GM19397 (cell line): ENCODE measurements at regions not wholly inside any gene's neighbourhood (a gene's known extent, or its start where the extent isn't known, plus 50 kb on each side); places are given as distances from the start of the nearest gene placed in this dataset.
"Not testable (repeated sequence)": the region's sequence is repeated elsewhere in the genome, so short reads cannot be mapped to it uniquely, and the experiment has no call there.

Experiments
- ATAC-seq: cut with Tn5 transposase; IDR thresholded peaks from one replicate; pipeline ENCODE4 v1.9.1; 2021; ENCODE audit warnings: mild to moderate bottlenecking, moderate library complexity; ENCODE audit not compliant: unreplicated experiment

- ATAC-seq, result no peak
These were observed 1816.2 kb upstream of the FLRT2 start for GRCh38 chr14:83713732-83714131.

- no peak for ATAC-seq
These were observed 1815.8 kb upstream of the FLRT2 start for GRCh38 chr14:83714151-83714550.

- not testable (repeated sequence) for ATAC-seq
These were observed 1810.5 kb upstream of the FLRT2 start for GRCh38 chr14:83719435-83719834.

GRCh38 chr14:83733670-83734069, 1796.3 kb upstream of the FLRT2 start:
- no peak for ATAC-seq

DNA sequence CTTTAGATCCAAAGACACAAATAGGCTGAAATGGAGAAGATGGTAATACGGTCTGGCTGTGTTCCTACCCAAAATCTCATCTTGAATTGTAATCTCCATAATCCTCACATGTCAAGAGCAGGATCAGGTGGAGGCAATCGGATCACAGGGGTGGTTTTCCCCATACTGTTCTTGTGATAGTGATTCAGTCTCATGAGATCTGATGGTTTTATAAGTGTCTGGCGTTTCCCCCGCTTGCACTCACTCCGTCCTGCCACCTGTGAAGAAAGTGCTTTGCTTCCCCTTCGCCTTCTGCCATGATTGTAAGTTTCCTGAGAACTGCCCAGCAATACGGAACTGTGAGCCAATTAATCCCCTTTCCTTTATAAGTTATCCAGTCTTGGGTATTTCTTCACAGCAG, 1795.5 kb upstream of the FLRT2 start:
- no peak for ATAC-seq

DNA sequence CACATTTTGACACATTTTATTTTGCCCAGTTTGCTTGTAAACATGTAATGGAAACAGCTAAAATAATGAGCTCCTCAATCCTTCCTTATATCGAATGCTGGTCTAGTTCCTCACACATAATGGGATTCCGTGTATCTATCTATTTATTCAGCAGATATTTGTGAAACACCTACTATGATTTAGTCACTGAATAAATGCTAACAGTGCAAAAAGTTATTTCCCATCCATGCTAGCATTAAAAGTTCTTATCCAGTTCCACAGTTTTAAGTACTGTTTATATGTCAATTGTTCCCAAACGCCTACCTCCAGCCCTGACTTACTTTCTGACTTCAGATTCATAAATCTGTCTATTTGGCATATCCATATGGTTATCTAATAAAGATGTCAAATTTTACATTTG, 1788.7 kb upstream of the FLRT2 start:
- ATAC-seq, result no peak

- ATAC-seq, result no peak
These were observed 1785.7 kb upstream of the FLRT2 start for GRCh38 chr14:83744224-83744623.

DNA sequence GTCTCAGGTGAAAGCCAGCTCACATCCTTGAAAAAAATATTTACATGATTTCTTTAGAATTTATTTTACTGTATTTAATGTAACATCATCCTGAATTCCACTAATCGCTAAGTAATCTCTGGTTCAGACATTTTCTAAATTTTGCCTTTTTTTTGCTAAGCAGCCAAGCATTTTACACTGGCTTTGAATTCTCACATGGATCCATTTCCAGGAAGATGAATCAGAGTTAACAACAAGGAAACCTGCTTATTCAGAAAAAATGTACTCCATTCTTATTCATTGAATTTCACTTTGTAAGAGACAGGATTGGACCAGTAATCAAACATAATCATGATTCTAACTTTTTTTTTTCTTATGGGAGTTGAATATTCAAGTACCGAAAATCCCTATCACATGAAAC, 1785.1 kb upstream of the FLRT2 start:
- ATAC-seq, result no peak

GRCh38 chr14:83746336-83746735, 1783.6 kb upstream of the FLRT2 start:
- no peak for ATAC-seq

GRCh38 chr14:83757916-83758315, 1772.0 kb upstream of the FLRT2 start:
- ATAC-seq, result no peak

DNA sequence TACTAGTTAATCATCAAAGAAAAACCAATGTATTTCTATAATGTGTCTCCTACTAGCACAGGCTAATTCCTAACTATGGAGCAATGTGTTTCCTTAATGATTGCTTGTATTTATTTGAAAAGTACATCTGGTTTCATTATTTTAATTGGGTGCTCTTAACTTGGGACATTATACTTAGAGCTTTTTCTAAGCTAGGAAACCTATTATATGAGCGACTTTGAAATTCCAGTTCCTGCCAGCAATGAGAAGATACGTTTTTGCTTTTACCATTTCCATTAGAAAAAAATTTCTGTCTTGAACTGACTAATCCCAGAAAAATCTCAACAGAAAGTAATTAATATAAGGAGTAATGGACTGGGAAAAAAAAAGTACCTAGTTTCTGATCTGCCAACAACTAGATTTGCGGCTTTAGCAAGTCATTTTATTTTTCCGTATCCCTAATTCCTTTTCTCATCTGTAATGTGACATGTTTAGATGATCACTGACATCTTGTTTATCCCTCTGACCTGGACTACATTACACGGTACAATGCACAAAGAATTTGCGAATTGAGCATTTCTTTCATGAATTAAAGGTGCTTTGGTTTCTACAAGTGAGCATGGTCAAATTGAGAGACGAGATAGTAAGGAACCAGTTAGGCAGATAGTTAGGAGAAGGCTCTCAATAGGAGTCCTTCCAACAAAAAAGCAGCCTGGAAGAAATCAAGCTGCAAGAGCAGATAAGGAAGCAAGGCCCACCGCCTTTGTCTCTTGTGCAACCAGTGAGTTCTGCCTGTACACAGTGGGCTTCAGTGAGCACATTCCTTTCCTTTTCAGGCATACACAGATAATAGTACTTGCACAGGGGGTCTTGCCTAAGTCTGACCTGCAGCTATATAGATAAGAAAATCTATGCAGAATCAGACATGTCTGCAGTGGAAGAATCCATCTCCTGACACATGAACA, 1765.0 kb upstream of the FLRT2 start:
- no peak for ATAC-seq

GRCh38 chr14:83777516-83777915, 1752.4 kb upstream of the FLRT2 start:
- ATAC-seq, result no peak

DNA sequence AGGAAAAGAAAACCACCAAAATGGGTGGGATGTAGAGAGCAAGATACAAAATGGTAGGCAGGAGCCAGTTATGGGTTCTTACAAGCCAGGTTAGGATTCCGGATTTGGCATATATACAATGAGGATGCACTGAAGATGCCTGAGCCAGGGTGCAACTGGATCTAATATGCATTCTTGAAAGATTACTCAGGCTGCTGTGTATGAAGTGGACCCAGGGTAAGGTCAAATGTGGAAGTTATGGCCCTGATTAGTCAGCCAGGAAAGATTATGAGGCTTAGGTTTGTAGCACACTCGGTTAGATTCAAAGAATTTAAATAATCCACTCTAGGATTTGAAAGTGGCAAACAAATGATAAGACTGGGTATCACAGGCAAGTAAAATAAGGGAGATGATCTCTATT, 1750.7 kb upstream of the FLRT2 start:
- no peak for ATAC-seq

- no peak for ATAC-seq
These were observed 1749.6 kb upstream of the FLRT2 start for GRCh38 chr14:83780321-83780720.

DNA sequence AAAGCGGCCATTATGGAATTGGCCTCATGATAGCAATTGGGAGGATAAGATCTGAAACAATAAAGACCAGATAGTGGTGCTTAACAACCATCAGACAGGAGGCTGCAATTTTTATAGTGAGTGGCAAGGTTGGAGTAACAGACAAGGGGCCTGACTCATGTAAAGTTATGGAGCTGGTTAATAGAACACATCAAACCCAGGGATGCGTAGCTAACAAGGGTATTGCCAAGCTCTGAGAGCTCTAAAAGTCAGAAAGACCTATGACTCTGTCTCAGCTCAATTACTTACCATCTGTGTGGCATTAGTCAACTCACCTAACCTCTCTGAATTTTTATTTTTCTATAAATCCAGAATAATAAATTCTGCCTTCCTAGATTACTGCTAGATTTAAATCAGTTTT, 1731.5 kb upstream of the FLRT2 start:
- ATAC-seq, result no peak

GRCh38 chr14:83799233-83799632, 1730.7 kb upstream of the FLRT2 start:
- ATAC-seq, result no peak

DNA sequence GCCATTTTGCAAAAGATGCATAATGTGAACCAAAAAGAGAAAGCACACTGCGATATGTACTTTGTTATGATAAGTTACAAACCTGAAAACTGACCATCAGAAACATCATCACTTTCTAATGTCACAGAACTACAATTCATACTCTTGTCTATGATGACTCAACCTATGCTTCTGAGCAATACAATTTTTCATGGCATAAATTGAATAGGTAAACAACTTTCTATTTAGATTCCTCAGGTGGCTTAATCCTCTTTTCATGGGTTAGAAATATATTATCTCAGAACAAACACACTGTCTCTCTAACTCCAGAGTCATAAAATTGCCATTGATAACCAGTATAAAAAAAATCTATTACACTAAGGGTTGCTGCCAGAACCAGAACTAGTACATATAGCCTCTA, 1715.0 kb upstream of the FLRT2 start:
- ATAC-seq, result no peak

DNA sequence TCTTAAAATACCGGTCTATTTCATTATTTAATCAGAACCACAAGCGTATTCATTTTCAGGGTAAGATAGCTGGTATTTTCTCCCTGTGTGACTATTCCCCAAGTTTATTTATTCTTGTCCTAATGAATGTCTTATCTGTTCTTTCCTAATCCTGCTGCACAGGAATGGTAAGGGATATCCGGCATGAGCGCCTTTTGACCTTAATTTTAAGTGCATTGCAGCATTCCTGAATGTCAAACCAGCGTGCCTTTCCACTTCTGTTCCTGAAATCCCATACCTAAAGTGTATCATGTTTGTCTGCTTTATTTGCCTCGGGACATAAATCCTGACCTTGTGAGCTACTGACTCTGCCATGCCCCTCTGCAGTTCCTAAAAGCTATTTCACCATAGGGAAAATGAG, 1713.2 kb upstream of the FLRT2 start:
- ATAC-seq, result no peak

DNA sequence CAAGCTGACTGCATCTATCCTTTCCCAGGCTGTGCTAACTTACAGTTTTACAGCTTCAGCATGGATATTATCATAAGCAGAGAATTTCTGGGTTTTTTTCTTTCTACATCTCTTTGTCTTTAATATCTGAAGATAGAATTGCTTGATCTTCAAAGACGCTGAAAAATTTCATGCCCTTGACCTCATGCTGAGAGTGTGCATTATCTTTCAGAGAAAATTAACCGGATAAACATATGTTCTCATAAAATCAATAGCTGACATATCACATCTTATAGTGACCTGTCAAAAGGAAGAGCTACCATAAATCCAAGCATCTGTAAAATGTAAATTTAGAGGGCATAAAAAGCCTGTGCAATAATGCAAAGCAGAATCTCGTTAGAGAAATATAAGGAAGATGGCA, 1704.1 kb upstream of the FLRT2 start:
- ATAC-seq, result no peak

DNA sequence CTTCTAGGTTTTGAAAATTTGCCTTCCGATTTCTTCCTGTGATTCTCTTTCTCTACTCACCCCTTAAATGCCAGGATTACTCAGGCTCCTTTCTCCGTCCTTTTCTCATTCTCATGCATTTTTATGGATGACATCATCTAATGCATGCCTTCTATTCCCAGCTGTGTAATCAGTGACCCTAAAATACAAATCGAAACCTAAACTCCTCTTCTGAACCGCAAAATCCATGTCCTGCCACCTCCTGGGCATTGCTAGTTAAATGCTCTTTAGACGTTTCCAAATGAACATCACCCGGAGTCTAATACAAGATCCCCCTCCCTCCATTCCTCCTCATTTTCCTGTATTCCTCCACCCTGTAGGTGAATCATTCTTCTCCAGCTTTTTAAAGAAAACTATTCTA, 1703.1 kb upstream of the FLRT2 start:
- ATAC-seq, result no peak

- ATAC-seq, result no peak
These were observed 1702.6 kb upstream of the FLRT2 start for GRCh38 chr14:83827383-83827782.

DNA sequence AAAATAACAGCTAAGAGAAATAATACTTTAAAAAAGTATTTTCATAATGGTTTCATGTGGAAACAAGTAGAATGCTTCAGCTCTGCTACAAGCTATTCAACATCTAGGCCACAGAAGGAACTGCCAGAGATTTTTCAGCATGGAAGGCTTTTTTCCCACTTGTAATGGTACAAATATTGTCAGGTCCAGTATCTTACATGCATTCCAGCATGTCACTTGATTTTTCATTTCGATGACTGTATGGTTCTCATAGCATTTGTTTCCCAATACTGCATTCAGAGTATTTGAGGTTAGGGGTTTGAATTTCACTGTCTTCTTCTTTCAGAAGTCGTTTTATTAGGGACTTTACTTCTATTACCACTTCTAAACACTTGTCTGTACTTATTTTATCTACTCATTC, 1701.5 kb upstream of the FLRT2 start:
- no peak for ATAC-seq

DNA sequence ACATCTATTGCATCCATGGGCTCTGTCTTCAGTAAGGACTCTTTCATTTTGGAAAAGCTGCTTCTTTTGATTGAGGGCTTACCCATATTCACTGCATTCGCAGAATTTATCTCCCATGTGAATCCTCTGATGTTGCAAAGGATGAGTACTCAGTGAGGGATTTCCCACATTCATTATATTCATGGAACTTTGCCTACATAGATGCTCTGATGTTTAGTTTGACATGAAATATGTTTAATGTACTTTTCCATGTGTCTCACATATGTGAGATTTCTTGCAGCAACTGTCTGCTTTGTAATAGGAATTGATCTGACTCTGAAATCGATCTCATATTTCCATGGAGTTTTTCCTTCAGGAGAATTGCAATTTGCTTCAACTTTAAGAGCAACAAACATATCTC, 1699.6 kb upstream of the FLRT2 start:
- ATAC-seq, result no peak
